HCT116 (cell line): ENCODE measurements at regions not wholly inside any gene's neighbourhood (a gene's known extent, or its start where the extent isn't known, plus 50 kb on each side); places are given as distances from the start of the nearest gene placed in this dataset.

Experiments
- CEBPB ChIP-seq: IDR thresholded peaks from 2 replicates; pipeline ENCODE4 v1.6.1; 2012; ENCODE audit warnings: low read depth
- CTCF ChIP-seq, 3 experiments: fragments of 200-600 bp in 1 of 3; sonication (generic) in 1 of 3; IDR thresholded peaks in 2 of 3; conservative IDR thresholded peaks in 1 of 3; 2 replicates each; pipeline ENCODE4 v1.5.1; 2012 to 2017; ENCODE audit warnings: low read depth in 2 of 3, low read length in 2 of 3, antibody characterized with exemption in 1 of 3, borderline replicate concordance in 1 of 3, control low read depth in 1 of 3, mild to moderate bottlenecking in 1 of 3, mixed read lengths in 1 of 3, mixed run types in 1 of 3, moderate library complexity in 1 of 3; ENCODE audit not compliant: insufficient read depth in 1 of 3
- ELF1 ChIP-seq: IDR thresholded peaks from 2 replicates; pipeline ENCODE4 v1.6.1; 2012; ENCODE audit warnings: low read depth, borderline replicate concordance
- EZH2 ChIP-seq: fragments of 200-600 bp; sonication (generic); IDR thresholded peaks from 2 replicates; pipeline ENCODE4 v1.6.1; 2017; ENCODE audit warnings: antibody characterized with exemption, mixed run types
- EZH2phosphoT487 ChIP-seq: fragments of 200-600 bp; IDR thresholded peaks from 2 replicates; pipeline ENCODE4 v1.6.1; 2018; ENCODE audit warnings: antibody characterized with exemption, borderline replicate concordance
- MAX ChIP-seq: IDR thresholded peaks from 2 replicates; pipeline ENCODE4 v1.6.1; 2012
- POLR2A ChIP-seq: IDR thresholded peaks from 2 replicates; pipeline ENCODE4 v1.7.0; 2011; ENCODE audit warnings: borderline replicate concordance; ENCODE audit not compliant: insufficient read depth, insufficient read length; ENCODE audit errors: extremely low read depth
- POLR2AphosphoS5 ChIP-seq: IDR thresholded peaks from 2 replicates; pipeline ENCODE4 v1.6.1; 2011; ENCODE audit warnings: mild to moderate bottlenecking, low read depth, low read length, moderate library complexity
- RAD21 ChIP-seq: IDR thresholded peaks from 2 replicates; pipeline ENCODE4 v1.6.1; 2012; ENCODE audit warnings: low read depth, mild to moderate bottlenecking
- TCF7L2 ChIP-seq: IDR thresholded peaks from 2 replicates; pipeline ENCODE4 v1.7.0; 2011; ENCODE audit warnings: borderline replicate concordance, inconsistent platforms; ENCODE audit not compliant: insufficient read depth, insufficient read length; ENCODE audit errors: extremely low read depth
- YY1 ChIP-seq: IDR thresholded peaks from 2 replicates; pipeline ENCODE4 v1.6.1; 2011; ENCODE audit warnings: low read length, low read depth, moderate library complexity, mild to moderate bottlenecking; ENCODE audit not compliant: insufficient replicate concordance; ENCODE audit errors: extremely low read depth
- ZFX ChIP-seq: fragments of 450-650 bp; IDR thresholded peaks from 2 replicates; pipeline ENCODE4 v1.6.1; 2017
- ZNF274 ChIP-seq: fragments of 200-500 bp; sonication (Bioruptor generic); IDR thresholded peaks from 2 replicates; pipeline ENCODE4 v1.6.1; 2014; ENCODE audit warnings: mild to moderate bottlenecking, low read depth, low read length, inconsistent platforms
- TF ChIP-seq, protein P1 (sequence below): IDR thresholded peaks from 2 replicates; pipeline ENCODE4 v1.6.1; 2012; ENCODE audit warnings: low read depth

GRCh38 chr2:176558574-176559140 is 289.4 kb downstream of the MTX2 start:
- TF ChIP-seq ZNF274 (no peak), CTCF (IDR thresholded peaks at IDR 0.05 in 2 of 3, conservative IDR thresholded peaks at IDR 0.05 in 1 of 3; ENCODE audit: borderline replicate concordance in 1 of 3, insufficient read depth in 1 of 3, low read depth in 2 of 3, low read length in 2 of 3) (no peak), ELF1 (no peak), MAX (no peak), EZH2 (no peak), POLR2A (no peak), EZH2phosphoT487 (no peak), CEBPB (no peak), ZFX (no peak), POLR2AphosphoS5 (no peak), TCF7L2 (no peak), RAD21 (no peak), YY1 (no peak)
- TF ChIP-seq, protein P1, sequence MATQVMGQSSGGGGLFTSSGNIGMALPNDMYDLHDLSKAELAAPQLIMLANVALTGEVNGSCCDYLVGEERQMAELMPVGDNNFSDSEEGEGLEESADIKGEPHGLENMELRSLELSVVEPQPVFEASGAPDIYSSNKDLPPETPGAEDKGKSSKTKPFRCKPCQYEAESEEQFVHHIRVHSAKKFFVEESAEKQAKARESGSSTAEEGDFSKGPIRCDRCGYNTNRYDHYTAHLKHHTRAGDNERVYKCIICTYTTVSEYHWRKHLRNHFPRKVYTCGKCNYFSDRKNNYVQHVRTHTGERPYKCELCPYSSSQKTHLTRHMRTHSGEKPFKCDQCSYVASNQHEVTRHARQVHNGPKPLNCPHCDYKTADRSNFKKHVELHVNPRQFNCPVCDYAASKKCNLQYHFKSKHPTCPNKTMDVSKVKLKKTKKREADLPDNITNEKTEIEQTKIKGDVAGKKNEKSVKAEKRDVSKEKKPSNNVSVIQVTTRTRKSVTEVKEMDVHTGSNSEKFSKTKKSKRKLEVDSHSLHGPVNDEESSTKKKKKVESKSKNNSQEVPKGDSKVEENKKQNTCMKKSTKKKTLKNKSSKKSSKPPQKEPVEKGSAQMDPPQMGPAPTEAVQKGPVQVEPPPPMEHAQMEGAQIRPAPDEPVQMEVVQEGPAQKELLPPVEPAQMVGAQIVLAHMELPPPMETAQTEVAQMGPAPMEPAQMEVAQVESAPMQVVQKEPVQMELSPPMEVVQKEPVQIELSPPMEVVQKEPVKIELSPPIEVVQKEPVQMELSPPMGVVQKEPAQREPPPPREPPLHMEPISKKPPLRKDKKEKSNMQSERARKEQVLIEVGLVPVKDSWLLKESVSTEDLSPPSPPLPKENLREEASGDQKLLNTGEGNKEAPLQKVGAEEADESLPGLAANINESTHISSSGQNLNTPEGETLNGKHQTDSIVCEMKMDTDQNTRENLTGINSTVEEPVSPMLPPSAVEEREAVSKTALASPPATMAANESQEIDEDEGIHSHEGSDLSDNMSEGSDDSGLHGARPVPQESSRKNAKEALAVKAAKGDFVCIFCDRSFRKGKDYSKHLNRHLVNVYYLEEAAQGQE = no peak
